Esophagus mucosa (tissue), 1 donor: ENCODE measurements at regions not wholly inside any gene's neighbourhood (a gene's known extent, or its start where the extent isn't known, plus 50 kb on each side); places are given as distances from the start of the nearest gene placed in this dataset.
"Not testable (repeated sequence)": the region's sequence is repeated elsewhere in the genome, so short reads cannot be mapped to it uniquely, and the experiment has no call there.

ENCODE experiments used
- ATAC-seq: fragments of 200-7000 bp; cut with Tn5 transposase; one replicate; pipeline ENCODE4 v1.9.1; 2020
- donor health status: DM: yes; HTN: yes; CAD: no.

- ATAC-seq: no peak
Measured at GRCh38 chr3:38964646-38965045, 87.1 kb downstream of the SCN11A start.

- ATAC-seq: no peak
Measured at GRCh38 chr3:38964204-38964603, 87.5 kb downstream of the SCN11A start.

- peak; percentile 63 for ATAC-seq
Measured at GRCh38 chr3:38960953-38961622, 90.7 kb downstream of the SCN11A start.

- no peak for ATAC-seq
Measured at GRCh38 chr3:38960042-38960622, 91.6 kb downstream of the SCN11A start.

GRCh38 chr3:38958026-38958720 lies 93.6 kb downstream of the SCN11A start:
- no peak for ATAC-seq

- no peak for ATAC-seq
Measured at GRCh38 chr3:38957296-38957695, 94.4 kb downstream of the SCN11A start.

GRCh38 chr3:38952721-38953120 lies 99.0 kb downstream of the SCN11A start:
- no peak for ATAC-seq

GRCh38 chr3:38951167-38951566 lies 100.6 kb downstream of the SCN11A start:
- ATAC-seq: not testable (repeated sequence)

GRCh38 chr3:38950581-38950980 lies 101.2 kb downstream of the SCN11A start:
- ATAC-seq: no peak

- no peak for ATAC-seq
Measured at GRCh38 chr3:38949994-38950393, 101.8 kb downstream of the SCN11A start.

GRCh38 chr3:38940394-38940793 lies 111.3 kb downstream of the SCN11A start:
- no peak for ATAC-seq

- ATAC-seq: peak; percentile 97
Measured at GRCh38 chr3:38925351-38925750, 109.3 kb upstream of the SCN10A start.

GRCh38 chr3:38916706-38917105 lies 100.7 kb upstream of the SCN10A start:
- no peak for ATAC-seq

- ATAC-seq: no peak
Measured at GRCh38 chr3:38907426-38907825, 91.4 kb upstream of the SCN10A start.

- ATAC-seq: no peak
Measured at GRCh38 chr3:38890426-38890825, 74.4 kb upstream of the SCN10A start.

GRCh38 chr3:38878646-38879045 lies 62.6 kb upstream of the SCN10A start:
- ATAC-seq: no peak
